22Rv1 (cell line): ENCODE measurements at regions not wholly inside any gene's neighbourhood (a gene's known extent, or its start where the extent isn't known, plus 50 kb on each side); places are given as distances from the start of the nearest gene placed in this dataset.

Source experiments
- ZFX ChIP-seq: fragments of 450-650 bp; IDR thresholded peaks from 2 replicates; pipeline ENCODE4 v1.6.1; 2017; ENCODE audit warnings: antibody characterized with exemption, borderline replicate concordance
- TF ChIP-seq, protein P1 (sequence below): fragments of 450-650 bp; IDR thresholded peaks from 2 replicates; pipeline ENCODE4 v1.5.1; 2017; ENCODE audit warnings: mild to moderate bottlenecking

- TF ChIP-seq, protein P1, sequence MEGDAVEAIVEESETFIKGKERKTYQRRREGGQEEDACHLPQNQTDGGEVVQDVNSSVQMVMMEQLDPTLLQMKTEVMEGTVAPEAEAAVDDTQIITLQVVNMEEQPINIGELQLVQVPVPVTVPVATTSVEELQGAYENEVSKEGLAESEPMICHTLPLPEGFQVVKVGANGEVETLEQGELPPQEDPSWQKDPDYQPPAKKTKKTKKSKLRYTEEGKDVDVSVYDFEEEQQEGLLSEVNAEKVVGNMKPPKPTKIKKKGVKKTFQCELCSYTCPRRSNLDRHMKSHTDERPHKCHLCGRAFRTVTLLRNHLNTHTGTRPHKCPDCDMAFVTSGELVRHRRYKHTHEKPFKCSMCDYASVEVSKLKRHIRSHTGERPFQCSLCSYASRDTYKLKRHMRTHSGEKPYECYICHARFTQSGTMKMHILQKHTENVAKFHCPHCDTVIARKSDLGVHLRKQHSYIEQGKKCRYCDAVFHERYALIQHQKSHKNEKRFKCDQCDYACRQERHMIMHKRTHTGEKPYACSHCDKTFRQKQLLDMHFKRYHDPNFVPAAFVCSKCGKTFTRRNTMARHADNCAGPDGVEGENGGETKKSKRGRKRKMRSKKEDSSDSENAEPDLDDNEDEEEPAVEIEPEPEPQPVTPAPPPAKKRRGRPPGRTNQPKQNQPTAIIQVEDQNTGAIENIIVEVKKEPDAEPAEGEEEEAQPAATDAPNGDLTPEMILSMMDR: no peak
- no peak for TF ChIP-seq ZFX
Measured at GRCh38 chr3:18079739-18080138, 337.3 kb upstream of the TBC1D5 start.
